ENCODE measurements at regions not wholly inside any gene's neighbourhood (a gene's known extent, or its start where the extent isn't known, plus 50 kb on each side); places are given as distances from the start of the nearest gene placed in this dataset.

DNA sequence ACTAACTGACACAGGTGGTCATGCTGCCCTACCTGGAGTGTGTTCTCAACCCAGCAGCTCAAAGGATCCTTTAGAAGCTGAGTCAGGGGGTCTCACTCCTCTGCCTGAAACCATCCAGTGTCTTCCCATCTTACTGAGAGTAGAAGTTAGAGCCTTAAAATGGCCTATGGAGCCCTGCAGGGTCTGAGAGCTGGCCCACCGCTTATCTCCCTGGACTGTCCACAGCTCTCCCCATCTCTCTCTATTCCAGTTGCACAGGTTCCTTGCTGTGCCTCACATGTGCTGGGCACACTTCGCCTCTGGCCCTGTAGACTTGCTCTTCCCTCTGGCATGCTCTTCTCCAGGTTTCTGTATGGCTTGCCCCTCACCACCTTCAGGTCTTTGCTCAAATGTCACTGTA is 148.6 kb upstream of the CACNA1E start:
- TF ChIP-seq CTCF (conservative IDR thresholded peaks at IDR 0.05), result no peak
- no peak for TF ChIP-seq ZFX (IDR thresholded peaks at IDR 0.05)

Measured in C4-2B (cell line).